Naive B cell (primary cell): ENCODE measurements at regions not wholly inside any gene's neighbourhood (a gene's known extent, or its start where the extent isn't known, plus 50 kb on each side); places are given as distances from the start of the nearest gene placed in this dataset.
A peak's percentile ranks its signal among the peaks of the same experiment; 100 is the strongest.

Source experiments
- ATAC-seq, 2 donors: fragments of 150-1000 bp; cut with Tn5 transposase; 2 replicates each; pipeline ENCODE4 v1.10.0; 2021; ENCODE audit warnings: low read depth in 2 of 2, mild to moderate bottlenecking in 2 of 2, moderate library complexity in 2 of 2
- DNase-seq: peaks from one replicate; pipeline ENCODE4 v3.0.0; 2022
- H3K27ac Mint-ChIP-seq, 6 donors: one replicate each; pipeline ENCODE4 v1.8.0; 2020 to 2022; ENCODE audit warnings: mild to moderate bottlenecking in 6 of 6, mixed read lengths in 6 of 6, moderate library complexity in 5 of 6, inconsistent platforms in 2 of 6
- H3K27me3 Mint-ChIP-seq, 3 donors: one replicate each; pipeline ENCODE4 v1.8.0; 2021 to 2022; ENCODE audit warnings: mixed read lengths in 3 of 3, mild to moderate bottlenecking in 1 of 3
- H3K36me3 Mint-ChIP-seq, 2 donors: one replicate each; pipeline ENCODE4 v1.8.0; 2020 to 2022; ENCODE audit warnings: mixed read lengths in 2 of 2, inconsistent platforms in 1 of 2, mild to moderate bottlenecking in 1 of 2
- H3K4me1 Mint-ChIP-seq, 3 donors: one replicate each; pipeline ENCODE4 v1.8.0; 2020 to 2022; ENCODE audit warnings: mixed read lengths in 3 of 3, inconsistent platforms in 1 of 3, mild to moderate bottlenecking in 1 of 3, moderate library complexity in 1 of 3
- H3K4me3 Mint-ChIP-seq, 8 donors: one replicate each; pipeline ENCODE4 v1.8.0; 2020 to 2022; ENCODE audit warnings: mild to moderate bottlenecking in 8 of 8, mixed read lengths in 8 of 8, moderate library complexity in 8 of 8, inconsistent platforms in 2 of 8
- H3K9me3 Mint-ChIP-seq, 7 donors: one replicate each; pipeline ENCODE4 v1.8.0; 2020 to 2022; ENCODE audit warnings: mixed read lengths in 7 of 7, mild to moderate bottlenecking in 5 of 7, inconsistent platforms in 2 of 7, moderate library complexity in 1 of 7

DNA sequence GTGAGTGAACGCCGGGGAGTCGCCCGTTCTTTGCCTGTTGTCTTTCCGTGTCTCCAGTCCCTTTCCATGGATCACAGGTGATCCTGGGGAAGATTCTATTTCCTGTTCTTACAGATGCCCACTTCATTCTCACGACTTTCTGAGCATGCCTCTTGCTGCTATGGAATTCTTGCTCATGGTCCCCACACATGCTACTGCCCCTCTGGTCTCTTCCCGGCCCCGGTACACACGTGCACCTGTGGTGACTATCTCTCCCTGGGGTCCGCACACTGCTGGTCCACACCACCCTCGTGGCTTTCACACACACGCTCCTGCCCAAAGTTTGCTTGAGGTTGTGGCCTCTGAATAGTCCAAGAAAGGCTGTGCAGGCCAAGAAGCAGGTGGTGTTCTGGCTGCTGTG is 67.9 kb upstream of the ALKAL2 start:
- Mint-ChIP-seq H3K4me3 (no peak overlapping the region), H3K27me3 (peaks cover 6 to 16% (median 9%) of the 10 kb centered on the region in 3 donors), H3K27ac (no peak overlapping the region)

DNA sequence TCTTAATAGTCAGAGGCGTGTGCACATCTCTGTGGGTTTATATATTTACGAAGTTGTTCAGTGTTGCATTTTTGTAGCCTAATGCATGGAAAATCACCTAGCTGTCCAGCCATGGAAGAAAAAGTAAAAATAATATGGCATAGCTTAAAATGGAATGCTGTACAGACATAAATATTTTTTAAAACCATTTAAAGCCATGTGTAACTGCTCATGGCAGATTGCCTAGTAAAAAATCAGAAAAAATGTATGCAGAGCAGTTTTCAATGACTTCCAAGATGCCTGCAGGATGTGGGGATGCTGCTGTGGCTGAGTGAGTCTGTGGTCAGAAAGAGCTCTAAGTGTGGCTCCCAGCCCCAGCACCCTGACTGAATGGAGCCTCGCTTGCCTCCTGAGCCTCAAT is 64.8 kb upstream of the ALKAL2 start:
- H3K27me3 Mint-ChIP-seq: peaks cover 5 to 9% (median 6%) of the 10 kb centered on the region in 3 donors

More for the DNA sequence above, 67.9 kb upstream of the ALKAL2 start:
- H3K36me3 Mint-ChIP-seq: no peaks in the 10 kb centered on the region
- H3K4me1 Mint-ChIP-seq: peaks cover 0 to 3% (median 0%) of the 10 kb centered on the region in 3 donors
- ATAC-seq: no peak
- no peak for DNase-seq
- peaks cover 0 to 7% (median 0%) of the 10 kb centered on the region in 7 donors for H3K9me3 Mint-ChIP-seq

DNA sequence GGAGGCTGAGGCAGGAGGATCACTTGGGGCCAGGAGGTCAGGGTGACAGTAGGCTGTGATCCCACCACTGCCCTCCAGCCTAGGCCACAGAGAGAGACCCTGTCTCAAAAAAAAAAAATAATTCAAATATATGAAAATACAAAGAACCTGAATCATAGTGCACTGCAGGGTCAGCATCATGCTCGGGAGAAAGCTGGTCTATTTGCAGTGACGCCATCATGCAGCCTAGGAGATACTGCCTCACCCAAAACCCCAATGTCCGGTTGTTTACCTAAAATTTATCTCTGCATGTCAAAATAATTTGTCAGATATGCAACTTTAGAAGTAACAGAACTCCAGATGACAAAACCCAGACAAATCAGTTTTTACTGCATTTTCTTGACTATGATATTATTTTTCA is 61.5 kb upstream of the ALKAL2 start:
- no peaks in the 10 kb centered on the region for H3K27me3 Mint-ChIP-seq
- peak overlapping the region in 1 of 8 donors; percentile 47 for H3K4me3 Mint-ChIP-seq
- H3K36me3 Mint-ChIP-seq: no peaks in the 10 kb centered on the region
- H3K9me3 Mint-ChIP-seq: no peaks in the 10 kb centered on the region
- H3K4me1 Mint-ChIP-seq: peaks cover 5 to 22% (median 11%) of the 10 kb centered on the region in 3 donors
- no peak overlapping the region for H3K27ac Mint-ChIP-seq
- ATAC-seq (no peak), DNase-seq (no peak)

More for the DNA sequence above, 64.8 kb upstream of the ALKAL2 start:
- DNase-seq: no peak
- H3K27ac Mint-ChIP-seq: no peak overlapping the region
- H3K36me3 Mint-ChIP-seq: no peaks in the 10 kb centered on the region
- H3K4me1 Mint-ChIP-seq: peaks cover 5 to 22% (median 11%) of the 10 kb centered on the region in 3 donors
- no peak for ATAC-seq
- no peak overlapping the region for H3K4me3 Mint-ChIP-seq
- H3K9me3 Mint-ChIP-seq: no peaks in the 10 kb centered on the region

DNA sequence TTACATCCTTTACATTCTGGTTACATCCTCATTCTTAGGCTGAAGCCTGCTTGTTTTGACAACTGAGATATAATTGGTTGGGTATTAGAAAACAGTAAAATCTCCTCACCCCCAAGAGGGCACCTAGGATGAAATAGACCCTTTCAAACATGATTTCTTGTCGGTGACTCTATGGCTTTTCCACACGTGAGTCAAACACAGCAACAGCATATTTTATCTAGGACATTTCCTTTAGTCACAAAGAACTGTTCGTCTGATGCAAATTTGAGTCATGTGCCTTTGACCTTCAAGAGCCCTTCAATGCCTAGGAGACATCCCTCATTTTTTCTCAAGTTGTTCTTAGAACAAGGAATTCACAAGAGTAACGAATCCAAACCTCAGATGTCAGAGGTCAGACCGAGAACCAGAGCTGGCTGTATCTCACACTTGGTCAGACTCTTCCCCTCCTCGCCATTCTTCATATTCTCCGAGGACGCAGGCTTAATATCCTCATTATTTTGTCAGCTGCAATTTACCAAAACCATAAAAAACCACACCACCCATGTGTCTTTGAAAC is 60.5 kb upstream of the ALKAL2 start:
- H3K9me3 Mint-ChIP-seq: no peaks in the 10 kb centered on the region
- peaks cover 5 to 22% (median 11%) of the 10 kb centered on the region in 3 donors for H3K4me1 Mint-ChIP-seq
- no peaks in the 10 kb centered on the region for H3K36me3 Mint-ChIP-seq
- DNase-seq: no peak
- ATAC-seq: no peak
- H3K27me3 Mint-ChIP-seq: no peaks in the 10 kb centered on the region
- peak overlapping the region in 1 of 6 donors; percentile 39 for H3K27ac Mint-ChIP-seq
- H3K4me3 Mint-ChIP-seq: no peak overlapping the region

DNA sequence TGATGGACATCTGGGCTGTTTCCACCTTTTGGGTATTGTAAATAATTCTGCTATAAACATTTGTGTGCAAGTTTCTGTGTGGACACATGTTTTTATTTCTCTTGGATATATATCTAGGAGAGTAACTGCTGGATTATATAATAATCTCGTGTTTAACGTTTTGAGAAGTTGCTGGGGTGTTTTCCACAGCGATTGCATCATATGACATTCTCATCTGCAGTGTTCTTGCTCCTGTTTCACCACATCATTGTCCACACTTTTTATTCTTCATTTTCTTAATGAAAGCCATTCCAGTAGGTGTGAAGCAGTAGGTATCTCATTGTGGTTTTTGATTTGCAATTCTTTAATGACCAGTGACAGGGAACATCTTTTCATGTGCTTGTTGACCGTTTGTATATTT is 56.9 kb upstream of the ALKAL2 start:
- Mint-ChIP-seq H3K27ac (peak overlapping the region in 1 of 6 donors; percentile 6), H3K36me3 (peaks cover 0 to 1% of the 10 kb centered on the region in 2 donors), H3K9me3 (no peaks in the 10 kb centered on the region), H3K4me1 (peaks cover 15 to 28% (median 18%) of the 10 kb centered on the region in 3 donors), H3K27me3 (peaks cover 0 to 1% (median 0%) of the 10 kb centered on the region in 3 donors), H3K4me3 (no peak overlapping the region)
- no peak for DNase-seq
- no peak for ATAC-seq

DNA sequence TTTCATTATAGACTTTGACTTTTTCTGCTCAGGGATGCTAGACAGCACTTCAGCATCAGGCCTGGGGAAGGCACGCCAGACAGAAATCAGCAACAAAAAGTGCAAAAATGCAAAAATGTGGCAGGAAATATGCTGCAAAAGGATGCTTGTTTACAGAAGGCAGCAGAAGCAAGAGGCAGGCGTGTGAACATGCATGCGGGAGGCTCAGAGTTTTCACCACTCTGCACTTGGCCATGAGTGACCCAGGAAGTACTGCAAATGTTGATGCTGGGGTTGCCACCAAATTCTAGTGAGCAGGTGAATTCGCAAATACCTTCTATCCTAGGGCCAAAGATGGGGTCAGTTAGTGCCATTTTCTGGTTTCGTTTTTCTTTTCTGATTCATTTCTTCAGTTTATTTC is 55.5 kb upstream of the ALKAL2 start:
- H3K4me1 Mint-ChIP-seq: peaks cover 14 to 19% (median 18%) of the 10 kb centered on the region in 3 donors
- H3K36me3 Mint-ChIP-seq: peaks cover 7 to 14% of the 10 kb centered on the region in 2 donors
- no peak for ATAC-seq
- H3K27ac Mint-ChIP-seq: no peak overlapping the region
- no peak for DNase-seq
- no peak overlapping the region for H3K4me3 Mint-ChIP-seq
- H3K9me3 Mint-ChIP-seq: peaks cover 4 to 10% (median 8%) of the 10 kb centered on the region in 7 donors
- peaks cover 0 to 12% (median 0%) of the 10 kb centered on the region in 3 donors for H3K27me3 Mint-ChIP-seq

DNA sequence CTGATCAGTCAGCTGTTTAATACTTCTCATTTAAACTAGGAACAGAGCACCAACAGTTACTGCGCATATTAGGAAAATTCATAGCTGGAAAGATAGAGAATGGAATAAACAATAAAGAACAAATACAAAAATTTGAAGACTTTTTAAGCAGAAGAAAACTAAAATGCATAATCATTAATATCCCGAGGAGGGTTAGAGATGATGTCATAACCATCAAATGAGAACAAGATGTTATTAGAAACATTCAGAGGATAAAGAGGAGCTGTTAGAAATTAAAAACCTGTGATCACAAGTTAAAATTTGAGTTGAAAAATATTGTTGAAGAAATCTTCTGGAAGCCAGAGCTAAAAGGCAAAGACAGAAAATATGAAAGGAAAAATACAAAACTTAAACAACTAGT is 54.0 kb upstream of the ALKAL2 start:
- Mint-ChIP-seq H3K9me3 (peaks cover 14 to 25% (median 21%) of the 10 kb centered on the region in 7 donors), H3K4me1 (peaks cover 14 to 19% (median 18%) of the 10 kb centered on the region in 3 donors), H3K36me3 (peaks cover 14 to 27% of the 10 kb centered on the region in 2 donors), H3K27me3 (peaks cover 0 to 18% (median 0%) of the 10 kb centered on the region in 3 donors), H3K27ac (peak overlapping the region in 2 of 6 donors; percentile 1 to 89), H3K4me3 (peak overlapping the region in 3 of 8 donors; percentile 22 to 61 (median 32))
- ATAC-seq (no peak), DNase-seq (no peak)

DNA sequence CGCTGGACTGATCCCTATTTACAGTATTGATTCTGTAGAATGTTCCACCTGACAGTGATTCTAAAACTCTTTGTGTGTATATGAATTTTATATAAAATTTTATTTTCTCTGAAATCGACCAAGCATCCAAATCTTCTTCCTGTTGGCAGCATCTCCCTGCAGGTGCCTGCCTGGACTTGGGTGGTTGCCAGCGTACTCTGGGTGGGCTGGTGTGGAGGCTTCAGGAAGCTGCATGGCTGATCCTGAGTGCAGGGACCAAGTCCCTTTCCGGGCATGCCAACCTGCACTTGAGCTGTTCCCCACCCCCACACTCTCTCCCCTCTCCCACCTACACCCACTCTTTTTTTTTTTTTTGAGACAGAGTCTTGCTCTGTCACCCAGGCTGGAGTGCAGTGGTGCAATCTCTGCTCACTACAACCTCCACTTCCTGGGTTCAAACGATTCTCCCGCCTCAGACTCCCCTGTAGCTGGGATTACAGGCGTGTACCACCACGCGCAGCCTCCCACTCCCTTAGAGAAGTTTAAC is 53.2 kb upstream of the ALKAL2 start:
- Mint-ChIP-seq H3K27ac (peak overlapping the region in 4 of 6 donors; percentile 10 to 89 (median 60)), H3K4me3 (peak overlapping the region in 4 of 8 donors; percentile 23 to 42 (median 34)), H3K9me3 (peaks cover 15 to 32% (median 29%) of the 10 kb centered on the region in 7 donors), H3K27me3 (peaks cover 0 to 18% (median 0%) of the 10 kb centered on the region in 3 donors), H3K4me1 (peaks cover 14 to 19% (median 18%) of the 10 kb centered on the region in 3 donors), H3K36me3 (peaks cover 17 to 33% of the 10 kb centered on the region in 2 donors)
- DNase-seq: no peak
- ATAC-seq: no peak
